Stimulated activated CD4-positive, alpha-beta T cell treated with anti-CD3 and anti-CD28 coated beads, Interleukin-12 subunit alpha, Interleukin-12 subunit beta, amount 100 ng/mL, for 4 hours (primary cell): ENCODE measurements at regions not wholly inside any gene's neighbourhood (a gene's known extent, or its start where the extent isn't known, plus 50 kb on each side); places are given as distances from the start of the nearest gene placed in this dataset.
"Not testable (repeated sequence)": the region's sequence is repeated elsewhere in the genome, so short reads cannot be mapped to it uniquely, and the experiment has no call there.

Experiments
- DNase-seq: peaks from one replicate; pipeline ENCODE4 v3.0.0-alpha.2; 2020

DNA sequence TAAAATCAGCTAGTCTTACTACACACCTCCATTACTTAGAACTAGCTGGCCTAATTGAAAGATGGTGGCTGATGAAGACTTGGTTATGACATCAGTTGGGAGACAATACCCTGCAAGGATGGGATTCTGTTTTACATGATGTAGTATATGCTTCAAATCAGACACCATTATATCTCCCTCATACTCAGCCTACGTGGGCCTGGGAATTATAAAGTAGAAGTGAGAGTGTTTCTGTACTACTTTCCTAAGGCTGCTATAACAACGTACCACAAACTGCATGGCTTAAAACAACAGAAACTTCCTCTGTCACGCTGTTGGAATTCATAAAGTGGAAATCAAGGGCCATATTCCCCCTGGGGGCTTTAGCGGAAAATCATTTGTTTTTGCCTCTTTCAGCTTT is 190.4 kb downstream of the PAH start:
- DNase-seq = no peak

DNA sequence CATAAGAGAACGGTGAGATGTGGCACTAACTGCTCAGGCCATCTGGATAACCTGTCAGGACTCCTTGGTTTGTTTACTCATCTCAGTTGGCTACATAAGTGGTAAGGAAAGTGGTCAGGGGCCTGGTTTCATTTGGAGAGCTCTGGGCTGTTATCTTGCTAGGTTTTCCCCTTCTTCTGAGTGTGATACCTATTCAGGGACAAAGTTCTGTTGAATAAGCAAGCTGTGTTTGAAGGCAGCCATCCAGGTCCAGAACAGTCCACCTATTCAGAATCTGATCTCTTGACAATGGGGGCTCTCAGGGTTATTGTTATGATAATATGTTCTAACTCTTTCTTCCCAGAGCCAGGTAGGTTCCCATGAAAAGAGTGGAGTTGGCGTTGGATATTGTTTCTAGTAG is 194.9 kb downstream of the PAH start:
- no peak for DNase-seq

DNA sequence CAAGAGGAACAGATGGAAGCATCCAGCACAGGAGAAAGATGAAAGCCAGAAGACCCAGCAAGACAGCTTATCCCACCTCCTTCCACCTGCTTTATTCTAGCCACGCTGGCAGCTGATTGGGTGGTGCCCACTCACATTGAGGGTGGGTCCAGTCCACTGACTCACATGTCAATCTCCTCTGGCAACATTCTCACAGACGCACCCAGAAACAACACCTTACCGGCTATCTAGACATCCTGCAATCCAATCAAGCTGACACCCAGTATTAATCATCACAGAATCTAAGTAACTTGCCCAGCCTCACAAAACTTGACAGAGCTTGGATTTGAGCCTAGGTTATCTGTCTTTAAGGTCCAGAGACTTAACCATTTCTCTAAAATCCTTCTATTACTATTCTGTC is 208.9 kb downstream of the PAH start:
- DNase-seq = no peak

DNA sequence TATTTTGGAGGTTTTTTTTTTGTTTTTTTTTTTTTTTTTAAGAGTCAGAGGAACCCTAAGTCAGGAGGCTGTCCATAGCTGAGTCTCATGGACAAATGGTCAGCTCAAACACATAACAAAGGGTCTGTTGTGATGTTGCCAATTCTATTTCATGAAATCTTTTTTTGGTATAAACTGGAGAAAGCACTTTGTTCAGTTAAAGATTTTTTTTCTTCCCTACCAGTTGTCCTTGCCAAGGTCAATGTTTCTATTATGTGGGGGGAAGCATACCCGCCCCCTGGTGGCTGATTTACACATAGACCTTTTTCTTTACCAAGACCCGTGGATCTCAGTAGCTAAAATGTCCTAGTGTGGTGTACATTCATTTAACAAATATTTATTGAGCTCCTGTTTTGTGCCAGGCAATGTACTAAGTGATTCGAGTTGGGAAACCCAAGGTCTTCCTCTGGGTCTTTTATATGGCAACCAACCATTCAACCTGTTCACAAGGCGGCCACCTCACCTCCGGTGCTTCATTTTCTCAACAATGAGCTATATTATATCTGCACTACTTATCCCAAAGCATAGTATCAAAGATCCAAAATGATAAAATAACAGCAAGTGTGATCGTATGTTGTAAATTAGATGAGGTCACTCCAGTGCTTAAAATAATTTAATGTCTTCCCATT is 214.5 kb downstream of the PAH start:
- DNase-seq = peak; percentile 1

DNA sequence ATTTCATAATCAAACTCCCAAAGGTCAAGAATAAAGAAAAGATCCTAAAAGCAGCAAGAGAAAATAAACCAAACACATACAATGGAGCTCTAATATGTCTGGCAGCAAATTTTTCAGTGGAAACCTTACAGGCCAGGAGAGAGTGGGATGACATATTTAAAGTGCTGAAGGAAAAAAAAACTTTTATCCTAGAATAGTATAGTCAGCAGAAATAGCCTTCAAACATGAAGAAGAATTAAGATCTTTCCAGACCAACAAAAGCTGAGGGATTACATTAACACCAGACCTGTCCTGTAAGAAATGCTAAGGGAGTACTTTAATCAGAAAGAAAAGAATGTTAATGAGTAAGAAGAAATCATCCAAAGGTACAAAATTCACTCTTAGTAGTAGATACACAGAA is 215.7 kb upstream of the IGF1 start:
- DNase-seq = no peak

GRCh38 chr12:102694903-102695302 is 214.5 kb upstream of the IGF1 start:
- DNase-seq = no peak

- DNase-seq = no peak
These were observed 211.6 kb upstream of the IGF1 start for GRCh38 chr12:102691773-102692555.

GRCh38 chr12:102690253-102690652 is 209.9 kb upstream of the IGF1 start:
- DNase-seq = no peak

DNA sequence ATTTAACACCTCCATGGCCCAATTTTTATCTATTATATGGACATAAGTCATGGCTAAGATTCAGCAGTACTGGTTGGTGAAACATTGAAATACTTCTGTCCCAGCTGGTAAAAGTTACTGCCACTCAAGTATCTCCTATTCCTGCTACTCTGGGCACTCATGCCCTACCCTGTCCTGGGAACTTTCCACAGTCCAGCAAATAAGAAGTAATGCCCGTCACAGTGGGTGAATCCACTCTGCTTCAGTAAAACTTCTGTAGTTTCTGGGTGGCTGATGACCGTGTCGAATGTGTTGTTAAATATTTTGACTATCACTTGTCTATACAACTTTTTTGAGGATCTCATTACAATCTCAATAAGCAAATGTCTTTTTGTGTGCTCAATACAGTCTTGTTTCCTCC is 209.3 kb upstream of the IGF1 start:
- DNase-seq = no peak

- no peak for DNase-seq
These were observed 207.2 kb upstream of the IGF1 start for GRCh38 chr12:102687523-102687922.

GRCh38 chr12:102685841-102686240 is 205.5 kb upstream of the IGF1 start:
- no peak for DNase-seq

DNA sequence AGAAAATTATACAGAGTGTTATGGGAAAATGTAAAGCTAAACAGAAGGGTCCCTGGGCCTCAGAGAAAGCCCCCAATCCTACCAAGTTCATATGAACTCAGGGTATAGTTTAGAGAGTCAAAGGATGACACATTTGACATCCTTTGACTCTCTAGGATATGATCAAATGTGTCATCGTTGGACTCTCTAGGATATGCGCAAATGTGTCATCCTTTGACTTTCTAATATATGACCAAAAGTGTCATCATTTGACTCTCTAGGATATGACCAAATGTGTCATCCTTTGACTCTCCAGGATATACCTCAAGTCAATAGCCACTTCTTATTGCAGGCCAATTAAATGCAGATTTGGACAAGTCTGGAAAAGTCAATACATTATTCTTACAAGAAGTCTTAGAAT is 204.8 kb upstream of the IGF1 start:
- DNase-seq = no peak

DNA sequence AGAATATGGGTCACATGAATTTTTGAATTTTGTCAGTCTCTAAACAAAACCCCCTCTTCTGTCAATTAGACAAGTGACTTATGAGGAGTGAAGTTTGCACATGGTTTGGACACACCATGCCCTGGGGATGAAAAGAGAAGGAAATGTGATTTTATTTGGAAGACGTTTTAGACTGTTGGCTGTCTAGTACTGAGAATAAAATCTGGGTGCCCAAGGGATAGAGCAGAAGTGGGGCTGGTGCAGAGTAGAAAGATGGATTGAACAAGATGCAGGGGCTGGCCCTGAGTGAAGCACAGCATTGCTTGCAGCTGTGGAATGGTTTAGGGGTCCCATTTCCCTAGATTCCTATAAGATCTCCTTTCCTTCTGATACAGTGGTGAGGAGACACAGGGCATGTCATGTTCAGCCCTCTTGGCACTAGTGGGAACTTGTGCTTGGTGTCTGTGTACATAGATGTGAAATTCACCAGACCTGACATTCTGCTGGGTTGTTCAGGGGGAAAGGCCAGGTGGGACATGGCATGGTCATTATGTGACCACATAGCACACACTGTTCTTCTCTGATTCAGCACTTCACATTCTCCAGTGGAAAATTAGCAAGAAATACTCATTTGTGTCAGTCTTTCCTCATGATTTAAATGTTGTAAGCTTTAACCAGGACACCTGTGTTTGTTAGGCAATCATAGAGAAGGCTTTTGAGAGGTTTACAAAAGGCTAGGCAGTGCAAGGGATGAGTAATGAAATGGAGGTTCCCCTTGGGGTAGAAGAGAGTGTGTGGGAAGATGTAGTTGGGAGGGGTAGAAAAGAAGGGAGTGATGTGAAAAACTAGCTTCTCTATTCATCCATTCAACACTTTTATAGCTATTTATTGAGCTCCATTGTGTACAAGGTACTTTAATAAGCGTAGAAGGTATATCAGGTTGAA is 202.3 kb upstream of the IGF1 start:
- no peak for DNase-seq

- DNase-seq = no peak
These were observed 201.4 kb upstream of the IGF1 start for GRCh38 chr12:102681747-102682146.

DNA sequence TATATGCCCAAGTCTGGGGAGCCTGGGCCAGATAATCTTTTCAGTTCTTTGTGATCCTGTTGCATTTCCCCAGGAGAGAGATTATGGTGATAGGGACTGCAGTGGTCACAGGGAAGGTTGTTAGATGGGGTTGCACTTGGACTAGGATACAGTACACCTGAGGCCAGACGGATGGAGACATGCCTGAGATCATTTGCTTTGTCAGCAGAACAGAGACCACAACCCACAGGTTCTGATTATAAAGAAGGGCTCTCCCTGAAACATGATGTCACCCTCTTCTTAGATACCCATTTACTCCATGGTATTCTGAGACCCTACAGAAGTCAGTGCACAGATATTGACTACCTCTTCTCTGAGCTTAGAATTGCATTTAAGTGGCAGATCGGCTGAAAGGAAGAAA is 200.9 kb upstream of the IGF1 start:
- no peak for DNase-seq

GRCh38 chr12:102680304-102680703 is 199.9 kb upstream of the IGF1 start:
- no peak for DNase-seq

GRCh38 chr12:102676812-102677211 is 196.4 kb upstream of the IGF1 start:
- no peak for DNase-seq

- DNase-seq = no peak
These were observed 195.3 kb upstream of the IGF1 start for GRCh38 chr12:102675672-102676071.

DNA sequence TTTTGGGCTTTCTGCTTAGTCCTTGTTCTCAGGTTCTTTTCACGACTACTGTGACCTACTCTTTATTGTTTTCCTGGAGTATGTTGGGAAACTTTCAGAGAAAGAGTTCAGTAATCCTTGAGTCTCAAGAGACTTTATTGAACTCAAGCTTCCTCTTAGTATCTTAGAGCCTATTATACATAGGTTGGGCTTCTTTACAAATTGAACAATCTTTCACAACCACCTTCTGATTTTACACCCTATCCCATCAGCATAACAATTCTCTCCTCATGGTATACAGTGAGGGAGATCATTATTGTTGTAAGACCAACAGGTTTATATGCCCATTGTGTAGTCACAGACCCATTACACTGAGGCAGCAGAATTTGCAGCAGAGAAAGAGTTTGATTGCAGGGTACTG is 193.2 kb upstream of the IGF1 start:
- no peak for DNase-seq

DNA sequence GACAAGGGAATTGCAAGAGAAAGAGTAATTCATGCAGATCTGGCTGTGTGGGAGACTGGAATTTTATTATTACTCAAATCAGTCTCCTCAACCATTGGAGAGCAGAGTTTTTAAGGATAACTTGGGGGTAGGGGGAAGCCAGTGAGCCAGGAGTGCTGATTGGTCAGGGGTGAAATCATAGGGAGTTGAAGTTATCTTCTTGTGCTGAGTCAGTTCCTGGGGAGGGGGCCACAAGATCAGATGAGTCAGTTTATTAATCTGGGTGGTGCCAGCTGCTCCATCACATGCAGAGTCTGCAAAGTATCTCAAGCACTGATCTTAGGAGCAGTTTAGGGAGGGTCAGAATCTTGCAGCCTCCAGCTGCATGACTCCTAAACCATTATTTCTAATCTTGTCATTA is 191.8 kb upstream of the IGF1 start:
- DNase-seq = not testable (repeated sequence)

DNA sequence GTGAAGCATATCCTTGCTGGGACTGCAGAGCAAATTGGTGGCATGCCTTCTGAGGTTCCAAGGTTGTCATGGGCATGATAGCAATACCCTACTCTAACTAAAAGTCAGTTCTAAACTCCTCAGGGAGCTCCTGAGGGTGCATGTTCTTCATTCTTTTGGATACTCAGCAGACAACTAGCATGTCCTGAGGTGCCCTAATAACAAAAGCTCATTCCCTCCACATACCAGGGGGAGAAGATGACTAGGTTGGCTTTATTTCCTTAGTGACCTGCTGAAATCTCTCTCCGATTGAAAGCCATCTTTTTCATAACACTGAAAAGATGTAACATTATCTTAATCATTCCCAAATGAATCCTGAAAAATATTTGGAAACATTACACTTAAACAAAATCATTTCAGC is 188.7 kb upstream of the IGF1 start:
- DNase-seq = no peak

- not testable (repeated sequence) for DNase-seq
These were observed 185.8 kb upstream of the IGF1 start for GRCh38 chr12:102666176-102666575.

DNA sequence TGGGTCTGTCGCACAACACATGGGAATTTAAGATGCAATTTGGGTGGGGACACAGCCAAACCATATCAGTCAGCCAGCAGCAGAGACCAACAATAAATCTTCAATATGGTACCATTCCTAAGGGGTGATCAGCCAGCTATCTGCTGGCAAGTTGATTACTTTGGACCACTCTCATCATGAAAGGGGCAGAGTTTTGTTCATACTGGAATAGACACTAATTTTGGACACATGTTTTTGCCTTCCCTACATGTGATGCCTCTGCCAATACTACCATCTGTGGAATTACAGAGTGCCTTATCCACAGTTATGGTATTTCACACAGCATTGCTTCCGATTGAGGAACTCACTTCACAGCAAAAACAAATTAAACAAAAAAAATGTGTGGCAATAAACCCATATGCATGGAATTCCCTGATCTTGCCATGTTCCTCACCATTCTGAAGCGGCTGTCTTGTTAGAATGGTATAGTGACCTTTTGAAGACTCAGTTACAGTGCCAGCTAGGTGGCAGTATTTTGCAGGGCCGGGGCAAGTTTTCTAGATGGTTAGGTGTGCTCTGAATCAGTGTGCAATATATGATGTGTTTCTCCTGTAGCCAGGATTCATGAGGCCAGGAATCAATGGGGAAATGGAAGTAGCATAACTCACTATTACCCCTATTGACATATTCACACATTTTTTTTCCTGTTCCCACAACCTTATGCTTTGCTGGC is 179.0 kb upstream of the IGF1 start:
- DNase-seq = no peak
